ENCODE measurements at regions not wholly inside any gene's neighbourhood (a gene's known extent, or its start where the extent isn't known, plus 50 kb on each side); places are given as distances from the start of the nearest gene placed in this dataset.

- Histone ChIP-seq H3K27me3 (ENCODE audit: insufficient read depth, low read length) (no peaks in the 10 kb centered on the region), H3K4me1 (ENCODE audit: insufficient read depth, low read length) (no peaks in the 10 kb centered on the region), H3K4me3 (ENCODE audit: low read length) (no peak overlapping the region), H3K9me3 (ENCODE audit: insufficient read depth, low read depth, low read length) (no peaks in the 10 kb centered on the region), H3K9ac (ENCODE audit: low read depth, low read length) (no peak overlapping the region), H3K36me3 (ENCODE audit: insufficient read depth, low read depth, low read length) (no peaks in the 10 kb centered on the region), H3K27ac (ENCODE audit: low read length) (no peak overlapping the region)
Observed at GRCh38 chr9:13878241-13878711, 435.7 kb downstream of the NFIB start.

- no peaks in the 10 kb centered on the region for H3K36me3 ChIP-seq (ENCODE audit: insufficient read depth, low read depth, low read length)
- H3K27me3 ChIP-seq (ENCODE audit: insufficient read depth, low read length), result no peaks in the 10 kb centered on the region
- H3K4me1 ChIP-seq (ENCODE audit: insufficient read depth, low read length), result no peaks in the 10 kb centered on the region
- no peak overlapping the region for H3K4me3 ChIP-seq (ENCODE audit: low read length)
- H3K9me3 ChIP-seq (ENCODE audit: insufficient read depth, low read depth, low read length), result no peaks in the 10 kb centered on the region
- H3K27ac ChIP-seq (ENCODE audit: low read length), result no peak overlapping the region
- H3K9ac ChIP-seq (ENCODE audit: low read depth, low read length), result no peak overlapping the region
Observed at GRCh38 chr9:13876741-13877140, 437.2 kb downstream of the NFIB start.

- Histone ChIP-seq H3K9ac (ENCODE audit: low read depth, low read length) (no peak overlapping the region), H3K9me3 (ENCODE audit: insufficient read depth, low read depth, low read length) (no peaks in the 10 kb centered on the region), H3K4me1 (ENCODE audit: insufficient read depth, low read length) (no peaks in the 10 kb centered on the region), H3K4me3 (ENCODE audit: low read length) (no peak overlapping the region), H3K27ac (ENCODE audit: low read length) (no peak overlapping the region), H3K36me3 (ENCODE audit: insufficient read depth, low read depth, low read length) (no peaks in the 10 kb centered on the region), H3K27me3 (ENCODE audit: insufficient read depth, low read length) (no peaks in the 10 kb centered on the region)
Observed at GRCh38 chr9:13873203-13873602, 440.7 kb downstream of the NFIB start.

- Histone ChIP-seq H3K4me1 (ENCODE audit: insufficient read depth, low read length) (no peaks in the 10 kb centered on the region), H3K9ac (ENCODE audit: low read depth, low read length) (no peak overlapping the region), H3K4me3 (ENCODE audit: low read length) (no peak overlapping the region), H3K27me3 (ENCODE audit: insufficient read depth, low read length) (no peaks in the 10 kb centered on the region), H3K27ac (ENCODE audit: low read length) (no peak overlapping the region), H3K36me3 (ENCODE audit: insufficient read depth, low read depth, low read length) (no peaks in the 10 kb centered on the region), H3K9me3 (ENCODE audit: insufficient read depth, low read depth, low read length) (no peaks in the 10 kb centered on the region)
Observed at GRCh38 chr9:13868336-13868735, 445.6 kb downstream of the NFIB start.

- H3K27ac ChIP-seq (ENCODE audit: low read length), result no peak overlapping the region
- no peaks in the 10 kb centered on the region for H3K9me3 ChIP-seq (ENCODE audit: insufficient read depth, low read depth, low read length)
- no peaks in the 10 kb centered on the region for H3K27me3 ChIP-seq (ENCODE audit: insufficient read depth, low read length)
- no peaks in the 10 kb centered on the region for H3K36me3 ChIP-seq (ENCODE audit: insufficient read depth, low read depth, low read length)
- H3K4me1 ChIP-seq (ENCODE audit: insufficient read depth, low read length), result peaks cover 9% of the 10 kb centered on the region; the same call in 1 of the 2 replicates
- no peak overlapping the region for H3K9ac ChIP-seq (ENCODE audit: low read depth, low read length)
- no peak overlapping the region for H3K4me3 ChIP-seq (ENCODE audit: low read length)
Observed at GRCh38 chr9:13865869-13866268, 448.1 kb downstream of the NFIB start.

- Histone ChIP-seq H3K9ac (ENCODE audit: low read depth, low read length) (no peak overlapping the region), H3K4me3 (ENCODE audit: low read length) (no peak overlapping the region), H3K4me1 (ENCODE audit: insufficient read depth, low read length) (peaks cover 26% of the 10 kb centered on the region), H3K9me3 (ENCODE audit: insufficient read depth, low read depth, low read length) (no peaks in the 10 kb centered on the region), H3K27ac (ENCODE audit: low read length) (no peak overlapping the region), H3K27me3 (ENCODE audit: insufficient read depth, low read length) (no peaks in the 10 kb centered on the region), H3K36me3 (ENCODE audit: insufficient read depth, low read depth, low read length) (no peaks in the 10 kb centered on the region)
Observed at GRCh38 chr9:13863112-13863511, 450.8 kb downstream of the NFIB start.

- Histone ChIP-seq H3K27ac (ENCODE audit: low read length) (no peak overlapping the region), H3K27me3 (ENCODE audit: insufficient read depth, low read length) (no peaks in the 10 kb centered on the region), H3K9ac (ENCODE audit: low read depth, low read length) (no peak overlapping the region), H3K4me1 (ENCODE audit: insufficient read depth, low read length) (peaks cover 26% of the 10 kb centered on the region), H3K36me3 (ENCODE audit: insufficient read depth, low read depth, low read length) (no peaks in the 10 kb centered on the region), H3K4me3 (ENCODE audit: low read length) (no peak overlapping the region), H3K9me3 (ENCODE audit: insufficient read depth, low read depth, low read length) (no peaks in the 10 kb centered on the region)
Observed at GRCh38 chr9:13862654-13863053, 451.3 kb downstream of the NFIB start.

- Histone ChIP-seq H3K9me3 (ENCODE audit: insufficient read depth, low read depth, low read length) (no peaks in the 10 kb centered on the region), H3K9ac (ENCODE audit: low read depth, low read length) (peak overlapping the region; percentile 29; the same call in 1 of the 2 replicates), H3K4me3 (ENCODE audit: low read length) (no peak overlapping the region), H3K27me3 (ENCODE audit: insufficient read depth, low read length) (no peaks in the 10 kb centered on the region), H3K4me1 (ENCODE audit: insufficient read depth, low read length) (peaks cover 26% of the 10 kb centered on the region), H3K27ac (ENCODE audit: low read length) (peak overlapping the region; percentile 37), H3K36me3 (ENCODE audit: insufficient read depth, low read depth, low read length) (no peaks in the 10 kb centered on the region)
Observed at GRCh38 chr9:13860946-13861640, 452.8 kb downstream of the NFIB start.

GRCh38 chr9:13860019-13860418 is 453.9 kb downstream of the NFIB start:
- Histone ChIP-seq H3K27me3 (ENCODE audit: insufficient read depth, low read length) (no peaks in the 10 kb centered on the region), H3K4me1 (ENCODE audit: insufficient read depth, low read length) (peaks cover 26% of the 10 kb centered on the region), H3K9me3 (ENCODE audit: insufficient read depth, low read depth, low read length) (no peaks in the 10 kb centered on the region), H3K36me3 (ENCODE audit: insufficient read depth, low read depth, low read length) (no peaks in the 10 kb centered on the region), H3K27ac (ENCODE audit: low read length) (no peak overlapping the region), H3K9ac (ENCODE audit: low read depth, low read length) (no peak overlapping the region), H3K4me3 (ENCODE audit: low read length) (no peak overlapping the region)

GRCh38 chr9:13857521-13857920 is 456.4 kb downstream of the NFIB start:
- Histone ChIP-seq H3K9ac (ENCODE audit: low read depth, low read length) (no peak overlapping the region), H3K36me3 (ENCODE audit: insufficient read depth, low read depth, low read length) (no peaks in the 10 kb centered on the region), H3K4me3 (ENCODE audit: low read length) (no peak overlapping the region), H3K27me3 (ENCODE audit: insufficient read depth, low read length) (no peaks in the 10 kb centered on the region), H3K9me3 (ENCODE audit: insufficient read depth, low read depth, low read length) (no peaks in the 10 kb centered on the region), H3K27ac (ENCODE audit: low read length) (no peak overlapping the region), H3K4me1 (ENCODE audit: insufficient read depth, low read length) (peaks cover 26% of the 10 kb centered on the region)

GRCh38 chr9:13847270-13847669 is 466.7 kb downstream of the NFIB start:
- no peaks in the 10 kb centered on the region for H3K4me1 ChIP-seq (ENCODE audit: insufficient read depth, low read length)
- H3K27ac ChIP-seq (ENCODE audit: low read length), result no peak overlapping the region
- H3K36me3 ChIP-seq (ENCODE audit: insufficient read depth, low read depth, low read length), result no peaks in the 10 kb centered on the region
- H3K27me3 ChIP-seq (ENCODE audit: insufficient read depth, low read length), result no peaks in the 10 kb centered on the region
- H3K4me3 ChIP-seq (ENCODE audit: low read length), result no peak overlapping the region
- no peaks in the 10 kb centered on the region for H3K9me3 ChIP-seq (ENCODE audit: insufficient read depth, low read depth, low read length)
- H3K9ac ChIP-seq (ENCODE audit: low read depth, low read length), result no peak overlapping the region

- Histone ChIP-seq H3K4me3 (ENCODE audit: low read length) (no peak overlapping the region), H3K9ac (ENCODE audit: low read depth, low read length) (no peak overlapping the region), H3K36me3 (ENCODE audit: insufficient read depth, low read depth, low read length) (no peaks in the 10 kb centered on the region), H3K27ac (ENCODE audit: low read length) (no peak overlapping the region), H3K27me3 (ENCODE audit: insufficient read depth, low read length) (no peaks in the 10 kb centered on the region), H3K4me1 (ENCODE audit: insufficient read depth, low read length) (no peaks in the 10 kb centered on the region), H3K9me3 (ENCODE audit: insufficient read depth, low read depth, low read length) (no peaks in the 10 kb centered on the region)
Observed at GRCh38 chr9:13845460-13845859, 468.5 kb downstream of the NFIB start.
